IPS-18a (cell line): ENCODE measurements at regions not wholly inside any gene's neighbourhood (a gene's known extent, or its start where the extent isn't known, plus 50 kb on each side); places are given as distances from the start of the nearest gene placed in this dataset.

Source experiments
- H3K27ac ChIP-seq: one replicate; pipeline ENCODE4 v1.5.1; 2013; ENCODE audit warnings: low read length
- H3K27me3 ChIP-seq: one replicate; pipeline ENCODE4 v1.6.1; 2013; ENCODE audit warnings: mild to moderate bottlenecking, low read length; ENCODE audit not compliant: control insufficient read depth, insufficient read depth
- H3K36me3 ChIP-seq: one replicate; pipeline ENCODE4 v1.6.1; 2013; ENCODE audit warnings: low read depth, low read length; ENCODE audit not compliant: control insufficient read depth
- H3K4me1 ChIP-seq: one replicate; pipeline ENCODE4 v1.6.1; 2013; ENCODE audit warnings: low read depth, low read length; ENCODE audit not compliant: control insufficient read depth
- H3K4me3 ChIP-seq: one replicate; pipeline ENCODE4 v1.5.1; 2013; ENCODE audit warnings: low read length
- H3K9ac ChIP-seq: one replicate; pipeline ENCODE4 v1.6.1; 2013; ENCODE audit warnings: mild to moderate bottlenecking, low read length, moderate library complexity
- H3K9me3 ChIP-seq: one replicate; pipeline ENCODE4 v1.6.1; 2013; ENCODE audit warnings: low read depth, low read length; ENCODE audit not compliant: control insufficient read depth

DNA sequence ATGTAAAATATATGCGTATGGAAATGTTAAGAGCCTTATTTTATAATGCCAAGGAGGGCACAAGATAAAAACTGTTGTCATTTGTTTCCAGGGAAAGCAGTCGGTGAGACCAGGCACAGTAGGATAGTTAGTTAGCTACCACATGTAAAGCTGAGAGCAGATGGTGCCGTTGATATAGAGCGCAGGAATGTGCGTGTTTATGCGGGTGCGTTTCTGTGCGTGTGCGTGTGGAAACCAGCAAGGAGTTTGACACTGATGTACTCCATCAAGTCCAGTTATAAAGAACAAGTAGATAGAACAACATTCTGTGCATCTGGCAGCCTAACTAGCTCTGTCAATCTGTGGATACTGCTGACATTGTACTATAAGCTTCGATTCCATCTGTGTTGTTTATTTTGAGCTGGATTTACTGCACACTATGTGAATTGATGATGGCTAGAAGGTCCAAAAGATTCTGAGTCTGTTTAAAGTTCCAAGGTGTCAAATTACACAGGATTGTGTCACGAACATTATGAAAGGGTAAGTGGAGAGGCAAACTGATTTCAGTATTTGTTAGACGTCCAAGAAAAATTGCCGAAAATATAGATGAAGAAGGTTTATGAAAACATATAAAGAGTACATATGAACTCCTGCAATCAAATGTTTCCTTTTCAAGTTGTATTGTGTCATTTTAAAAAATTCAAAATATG, 494.9 kb upstream of the MEF2C start:
- Histone ChIP-seq H3K9me3 (no peaks in the 10 kb centered on the region), H3K27me3 (no peaks in the 10 kb centered on the region), H3K36me3 (no peaks in the 10 kb centered on the region), H3K9ac (no peak overlapping the region), H3K27ac (no peak overlapping the region), H3K4me3 (no peak overlapping the region), H3K4me1 (no peaks in the 10 kb centered on the region)

DNA sequence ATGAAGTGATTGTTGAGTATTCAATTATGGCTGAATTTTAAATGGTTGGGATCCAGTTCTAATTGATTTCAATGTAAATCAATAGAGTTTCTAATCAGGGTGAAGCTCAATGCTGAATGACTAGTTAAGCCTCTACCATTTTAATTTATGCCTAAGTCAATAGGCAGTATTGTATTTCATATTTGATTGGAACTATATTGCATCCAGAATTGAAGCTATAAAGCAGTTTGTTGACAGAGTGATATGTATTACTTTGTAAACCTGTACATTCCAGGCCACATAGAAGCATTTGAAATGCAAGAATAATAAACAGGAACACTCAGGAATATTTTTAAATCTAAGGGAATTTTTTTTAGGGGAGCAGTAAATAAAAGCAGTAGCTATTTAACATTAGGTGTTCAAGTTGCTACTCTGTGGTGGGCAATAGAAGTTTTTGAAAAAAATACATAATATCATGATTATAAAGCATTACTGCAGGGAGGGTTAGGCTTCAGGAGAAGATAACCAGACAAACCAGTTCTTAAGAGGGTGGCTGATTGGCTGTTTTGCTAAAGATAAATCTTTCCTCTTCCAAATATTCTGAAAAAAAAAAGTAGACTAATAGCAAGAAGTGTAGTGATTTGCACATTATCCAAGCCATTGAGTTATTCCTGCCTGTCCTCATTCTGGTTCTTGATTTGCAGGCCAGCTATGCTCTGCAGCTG, 492.0 kb upstream of the MEF2C start:
- H3K4me1 ChIP-seq, result no peaks in the 10 kb centered on the region
- no peak overlapping the region for H3K27ac ChIP-seq
- no peak overlapping the region for H3K9ac ChIP-seq
- no peaks in the 10 kb centered on the region for H3K9me3 ChIP-seq
- H3K27me3 ChIP-seq, result no peaks in the 10 kb centered on the region
- H3K4me3 ChIP-seq, result no peak overlapping the region
- no peaks in the 10 kb centered on the region for H3K36me3 ChIP-seq

DNA sequence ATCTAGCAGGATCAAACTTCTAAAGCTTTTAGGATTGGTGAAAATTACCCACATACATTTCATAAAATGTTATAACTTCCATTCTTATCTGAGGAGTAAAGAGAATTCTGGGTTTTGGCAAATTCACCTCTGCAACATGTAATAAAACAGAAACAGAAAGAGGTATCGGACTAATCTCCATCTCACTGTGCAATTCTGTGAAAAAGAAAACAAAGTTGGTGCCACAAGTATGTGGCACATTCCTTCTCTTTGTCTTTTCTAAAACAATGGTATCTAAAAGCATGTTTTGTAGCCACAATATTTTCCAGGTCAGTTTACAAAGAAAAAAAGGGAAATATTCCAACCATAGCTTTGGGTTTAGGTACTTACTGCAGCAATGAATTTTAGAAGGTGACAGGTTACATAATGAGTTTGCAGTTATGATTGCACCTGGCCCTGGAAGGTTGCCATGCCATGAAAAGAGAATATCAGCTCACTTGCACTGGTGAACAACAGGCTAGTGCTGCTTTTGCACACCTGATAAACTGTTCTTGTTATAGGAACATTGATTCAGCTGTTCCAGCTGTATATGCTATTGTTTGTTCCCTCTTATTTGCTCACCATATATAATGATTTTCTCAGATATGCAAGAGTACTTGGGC, 491.3 kb upstream of the MEF2C start:
- Histone ChIP-seq H3K4me1 (no peaks in the 10 kb centered on the region), H3K27ac (no peak overlapping the region), H3K4me3 (no peak overlapping the region), H3K36me3 (no peaks in the 10 kb centered on the region), H3K9ac (no peak overlapping the region), H3K9me3 (no peaks in the 10 kb centered on the region), H3K27me3 (no peaks in the 10 kb centered on the region)

DNA sequence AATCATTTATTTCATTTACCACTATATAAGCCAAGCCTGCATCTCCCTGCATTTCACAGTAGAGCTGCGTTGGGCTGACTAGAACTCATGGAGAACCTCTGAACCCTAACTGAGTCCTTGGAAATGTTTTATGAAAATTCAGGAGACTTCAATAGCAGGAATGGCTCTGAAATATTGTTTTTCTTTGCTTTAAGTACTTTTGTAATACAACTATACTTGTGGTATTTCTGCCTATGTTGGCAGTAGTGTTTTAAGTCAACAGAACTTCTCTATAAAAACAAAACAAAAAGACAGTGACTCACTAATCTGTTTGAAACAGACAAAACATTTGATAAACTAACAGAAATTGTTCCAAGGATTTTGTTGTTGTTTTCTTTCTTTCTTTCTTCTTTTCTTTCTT, 489.2 kb upstream of the MEF2C start:
- Histone ChIP-seq H3K4me1 (no peaks in the 10 kb centered on the region), H3K36me3 (no peaks in the 10 kb centered on the region), H3K9ac (no peak overlapping the region), H3K4me3 (no peak overlapping the region), H3K27me3 (no peaks in the 10 kb centered on the region), H3K9me3 (no peaks in the 10 kb centered on the region), H3K27ac (no peak overlapping the region)

DNA sequence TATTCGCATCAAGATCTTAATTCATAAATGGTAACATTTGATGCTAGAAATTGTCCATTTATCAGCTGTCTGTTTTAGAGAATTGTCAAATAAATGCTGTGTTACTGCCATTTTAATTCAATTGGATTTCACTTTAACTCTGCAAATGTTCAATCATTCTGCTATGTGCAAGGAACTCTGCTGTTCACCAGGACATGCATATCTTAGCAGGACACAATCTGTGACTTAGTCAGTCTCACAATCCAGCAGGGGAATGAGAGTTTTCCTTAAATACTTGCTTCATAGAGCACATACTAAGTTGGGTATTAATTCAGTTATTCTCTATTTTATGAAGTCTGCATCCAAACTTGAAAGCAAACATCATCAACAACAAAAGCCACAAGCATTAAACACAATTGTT, 488.7 kb upstream of the MEF2C start:
- H3K27ac ChIP-seq, result no peak overlapping the region
- no peaks in the 10 kb centered on the region for H3K4me1 ChIP-seq
- H3K36me3 ChIP-seq, result no peaks in the 10 kb centered on the region
- H3K9me3 ChIP-seq, result no peaks in the 10 kb centered on the region
- no peak overlapping the region for H3K9ac ChIP-seq
- no peak overlapping the region for H3K4me3 ChIP-seq
- no peaks in the 10 kb centered on the region for H3K27me3 ChIP-seq

DNA sequence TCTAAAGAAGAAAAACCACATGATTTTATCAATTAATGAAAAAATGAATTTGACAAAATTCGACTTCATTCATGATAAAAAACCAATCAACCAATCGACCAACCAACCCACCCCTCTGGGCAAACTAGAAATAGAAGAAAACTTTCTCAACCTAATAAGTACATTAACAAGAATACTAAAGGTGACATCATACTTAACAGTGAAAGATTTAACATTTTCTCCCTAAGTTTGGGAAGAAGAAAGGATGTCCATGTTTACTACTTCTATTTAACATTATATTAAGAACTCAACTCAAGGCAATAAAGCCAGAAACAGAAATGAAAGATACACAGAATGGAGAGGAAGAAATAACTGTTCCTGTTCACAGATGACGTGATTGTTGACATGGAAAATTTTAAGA, 476.1 kb upstream of the MEF2C start:
- no peaks in the 10 kb centered on the region for H3K9me3 ChIP-seq
- no peaks in the 10 kb centered on the region for H3K36me3 ChIP-seq
- H3K4me3 ChIP-seq, result no peak overlapping the region
- H3K27me3 ChIP-seq, result no peaks in the 10 kb centered on the region
- H3K27ac ChIP-seq, result no peak overlapping the region
- no peaks in the 10 kb centered on the region for H3K4me1 ChIP-seq
- H3K9ac ChIP-seq, result no peak overlapping the region

DNA sequence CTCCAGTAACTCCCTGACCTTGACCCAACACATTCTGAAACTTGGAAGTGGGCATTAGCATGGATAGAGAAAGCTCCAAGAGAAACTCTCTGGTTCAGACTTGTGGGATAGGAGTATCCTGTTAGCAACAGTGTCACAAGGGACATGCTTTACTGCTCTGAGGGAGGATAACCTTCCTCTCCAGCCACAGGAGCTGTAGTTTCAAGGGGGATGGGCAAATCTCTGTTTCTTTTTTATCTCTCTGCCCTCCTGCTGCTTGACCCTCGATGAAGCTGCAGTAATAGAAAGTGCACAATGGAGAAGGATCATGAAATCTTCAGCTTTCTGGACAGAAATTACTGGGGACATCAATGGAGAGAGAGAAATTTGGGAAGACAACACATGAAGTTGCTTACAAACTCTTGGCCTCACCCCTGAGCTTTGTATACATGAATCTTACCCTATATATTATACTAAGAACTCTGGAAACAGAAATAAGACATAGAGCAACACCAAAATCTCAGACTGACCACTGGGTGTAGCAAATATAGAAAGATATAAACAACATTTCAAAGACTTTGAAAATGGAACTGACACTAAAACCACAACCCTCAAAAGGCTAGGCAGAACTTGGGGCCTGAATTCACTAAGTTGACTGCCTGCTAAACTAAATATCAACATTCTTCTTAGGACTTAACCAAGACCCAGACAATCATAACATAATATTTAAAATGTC, 471.0 kb upstream of the MEF2C start:
- no peak overlapping the region for H3K4me3 ChIP-seq
- no peaks in the 10 kb centered on the region for H3K4me1 ChIP-seq
- no peaks in the 10 kb centered on the region for H3K36me3 ChIP-seq
- H3K9ac ChIP-seq, result no peak overlapping the region
- H3K9me3 ChIP-seq, result no peaks in the 10 kb centered on the region
- H3K27me3 ChIP-seq, result no peaks in the 10 kb centered on the region
- no peak overlapping the region for H3K27ac ChIP-seq

DNA sequence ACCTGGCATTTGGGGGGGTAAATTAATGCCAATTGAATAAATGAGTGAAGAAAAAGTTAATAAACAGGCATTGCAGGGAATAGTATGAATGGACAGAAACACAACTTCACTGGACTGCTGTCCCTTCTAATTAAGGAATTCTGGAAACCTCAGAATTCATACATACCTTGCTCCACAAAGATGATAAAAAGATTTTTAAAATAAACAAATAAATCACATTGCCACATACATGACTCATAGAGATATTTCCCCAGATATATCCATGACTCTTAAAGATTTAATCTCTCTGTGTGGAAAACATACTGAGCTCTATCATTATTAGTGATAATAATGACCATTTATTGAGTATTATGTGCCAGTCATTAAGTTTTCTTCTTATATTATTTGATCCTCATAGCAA, 469.0 kb upstream of the MEF2C start:
- Histone ChIP-seq H3K36me3 (no peaks in the 10 kb centered on the region), H3K27ac (no peak overlapping the region), H3K9ac (no peak overlapping the region)

DNA sequence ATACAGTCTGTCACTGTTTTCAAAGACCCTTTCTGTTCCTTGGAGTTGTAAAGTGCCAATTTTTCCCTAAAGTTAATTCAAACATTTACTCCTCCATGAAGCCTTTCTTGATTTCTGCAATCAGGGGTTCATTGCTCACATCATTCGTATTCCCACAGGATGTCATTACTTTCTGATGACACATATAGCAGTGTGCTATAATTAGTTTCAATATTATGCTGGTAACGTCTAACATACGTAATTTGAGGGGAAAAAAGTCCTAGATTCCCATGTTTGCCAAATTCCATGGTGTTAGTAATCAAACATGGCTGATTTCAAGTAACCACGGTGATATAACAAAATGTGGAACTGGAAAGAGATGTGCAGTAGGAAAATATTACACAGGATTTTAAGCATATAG, 468.2 kb upstream of the MEF2C start:
- no peak overlapping the region for H3K4me3 ChIP-seq
- no peaks in the 10 kb centered on the region for H3K4me1 ChIP-seq
- no peaks in the 10 kb centered on the region for H3K9me3 ChIP-seq
- no peak overlapping the region for H3K9ac ChIP-seq
- H3K27me3 ChIP-seq, result no peaks in the 10 kb centered on the region
- no peak overlapping the region for H3K27ac ChIP-seq
- H3K36me3 ChIP-seq, result no peaks in the 10 kb centered on the region

More for the DNA sequence above, 469.0 kb upstream of the MEF2C start:
- Histone ChIP-seq H3K9me3 (no peaks in the 10 kb centered on the region), H3K4me3 (no peak overlapping the region), H3K27me3 (no peaks in the 10 kb centered on the region), H3K4me1 (no peaks in the 10 kb centered on the region)

DNA sequence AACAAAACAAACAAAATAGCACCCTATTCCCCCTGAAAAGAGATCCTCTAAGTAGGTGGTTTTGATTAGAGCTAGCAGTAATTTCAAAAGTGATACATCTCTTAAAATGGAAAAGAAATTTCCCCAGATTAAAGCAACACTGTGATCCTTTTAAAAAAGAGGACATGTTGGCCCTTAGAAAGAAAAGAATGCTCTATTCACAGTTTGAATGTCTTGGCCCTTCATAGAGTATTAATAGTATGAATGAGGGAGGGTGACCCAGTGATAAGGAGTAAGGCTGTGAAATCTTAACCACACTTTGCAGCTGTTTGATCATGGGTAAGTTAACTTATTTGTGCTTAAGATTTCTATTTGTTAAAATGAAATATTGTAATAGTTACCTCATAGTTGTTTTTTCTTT, 467.7 kb upstream of the MEF2C start:
- Histone ChIP-seq H3K27me3 (no peaks in the 10 kb centered on the region), H3K36me3 (no peaks in the 10 kb centered on the region), H3K9ac (no peak overlapping the region), H3K27ac (no peak overlapping the region), H3K9me3 (no peaks in the 10 kb centered on the region), H3K4me3 (no peak overlapping the region), H3K4me1 (no peaks in the 10 kb centered on the region)

DNA sequence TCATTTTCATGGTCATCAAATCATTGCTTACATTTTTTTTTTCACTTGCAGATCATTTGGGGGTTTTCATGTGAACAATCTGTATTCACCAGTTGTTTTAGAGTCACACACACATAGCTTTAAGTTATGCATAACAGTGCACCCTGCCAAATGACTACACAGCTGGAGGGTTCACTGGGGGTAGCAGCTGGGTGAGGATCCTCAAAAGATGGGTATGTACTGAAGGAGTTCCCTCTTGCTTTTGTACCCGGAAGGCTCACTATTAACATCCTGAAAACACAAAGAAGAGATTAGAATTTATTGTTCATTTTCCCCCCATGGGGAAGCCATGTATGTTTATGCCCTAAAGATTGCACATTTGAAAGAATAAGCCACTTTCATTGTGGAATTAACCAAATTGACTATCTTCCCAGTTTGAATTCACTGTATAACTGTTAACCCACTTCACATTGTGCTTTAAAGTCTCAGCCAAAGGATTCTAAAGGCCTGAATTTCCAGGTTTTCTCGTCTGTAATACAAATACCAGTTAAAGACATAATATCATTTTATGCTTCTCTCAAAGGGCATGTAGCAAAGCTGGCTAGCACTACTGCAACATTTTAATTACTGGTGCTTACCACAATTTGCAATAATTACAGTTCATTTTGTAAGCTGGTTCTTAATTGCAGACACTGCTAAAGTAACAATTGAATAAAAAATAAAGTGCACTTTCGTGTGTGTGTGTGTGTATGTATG, 466.4 kb upstream of the MEF2C start:
- H3K9me3 ChIP-seq, result no peaks in the 10 kb centered on the region
- H3K4me1 ChIP-seq, result no peaks in the 10 kb centered on the region
- H3K4me3 ChIP-seq, result no peak overlapping the region
- H3K36me3 ChIP-seq, result no peaks in the 10 kb centered on the region
- no peak overlapping the region for H3K27ac ChIP-seq
- no peaks in the 10 kb centered on the region for H3K27me3 ChIP-seq
- H3K9ac ChIP-seq, result no peak overlapping the region
